ENCODE measurements at regions not wholly inside any gene's neighbourhood (a gene's known extent, or its start where the extent isn't known, plus 50 kb on each side); places are given as distances from the start of the nearest gene placed in this dataset.

DNA sequence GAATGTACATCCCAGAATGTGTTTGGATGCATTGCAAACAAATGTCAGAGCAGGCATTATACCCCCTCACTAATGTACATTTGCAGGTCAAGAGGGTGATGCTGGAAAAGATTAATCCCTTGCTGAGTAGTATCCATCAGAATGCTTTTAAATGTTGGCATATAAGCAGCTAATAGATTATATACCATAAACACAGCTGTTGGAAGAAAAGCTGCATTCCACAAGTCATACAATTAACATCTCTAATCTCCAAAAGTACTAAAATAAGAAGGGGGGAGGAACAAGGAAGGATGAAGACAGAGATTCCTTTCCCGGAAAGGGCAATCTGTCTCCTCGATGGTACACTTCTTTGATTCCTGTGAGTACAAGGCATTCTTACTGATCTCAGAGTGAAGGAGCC, 445.7 kb upstream of the CDIN1 start:
- H3K36me3 ChIP-seq (ENCODE audit: insufficient read depth, low read length), result no peaks in the 10 kb centered on the region
- H3K4me2 ChIP-seq (ENCODE audit: low read length), result no peak overlapping the region
- H3K9ac ChIP-seq (ENCODE audit: low read length), result no peak overlapping the region
- no peaks in the 10 kb centered on the region for H3K9me3 ChIP-seq (ENCODE audit: low read length)
- no peaks in the 10 kb centered on the region for H4K20me1 ChIP-seq (ENCODE audit: insufficient read depth)
- H3K79me2 ChIP-seq (replicated peaks; ENCODE audit: insufficient read depth, low read length), result no peaks in the 10 kb centered on the region
- H3K9me2 ChIP-seq (ENCODE audit: insufficient read depth, low read length), result no peaks in the 10 kb centered on the region
- TF ChIP-seq EP300 (conservative IDR thresholded peaks at IDR 0.05; ENCODE audit: poor library complexity, severe bottlenecking) (no peak), MXI1 (conservative IDR thresholded peaks at IDR 0.05; ENCODE audit: poor library complexity, severe bottlenecking) (no peak), POLR2AphosphoS5 (IDR thresholded peaks at IDR 0.05) (no peak), RAD21 (conservative IDR thresholded peaks at IDR 0.05) (no peak), TAF1 (IDR thresholded peaks at IDR 0.05; ENCODE audit: low read depth) (no peak), SMC3 (conservative IDR thresholded peaks at IDR 0.05; ENCODE audit: poor library complexity) (no peak), EZH2 (IDR thresholded peaks at IDR 0.05; ENCODE audit: borderline replicate concordance, insufficient read depth, low read length, poor library complexity, severe bottlenecking) (no peak)
- TF ChIP-seq, protein P1, sequence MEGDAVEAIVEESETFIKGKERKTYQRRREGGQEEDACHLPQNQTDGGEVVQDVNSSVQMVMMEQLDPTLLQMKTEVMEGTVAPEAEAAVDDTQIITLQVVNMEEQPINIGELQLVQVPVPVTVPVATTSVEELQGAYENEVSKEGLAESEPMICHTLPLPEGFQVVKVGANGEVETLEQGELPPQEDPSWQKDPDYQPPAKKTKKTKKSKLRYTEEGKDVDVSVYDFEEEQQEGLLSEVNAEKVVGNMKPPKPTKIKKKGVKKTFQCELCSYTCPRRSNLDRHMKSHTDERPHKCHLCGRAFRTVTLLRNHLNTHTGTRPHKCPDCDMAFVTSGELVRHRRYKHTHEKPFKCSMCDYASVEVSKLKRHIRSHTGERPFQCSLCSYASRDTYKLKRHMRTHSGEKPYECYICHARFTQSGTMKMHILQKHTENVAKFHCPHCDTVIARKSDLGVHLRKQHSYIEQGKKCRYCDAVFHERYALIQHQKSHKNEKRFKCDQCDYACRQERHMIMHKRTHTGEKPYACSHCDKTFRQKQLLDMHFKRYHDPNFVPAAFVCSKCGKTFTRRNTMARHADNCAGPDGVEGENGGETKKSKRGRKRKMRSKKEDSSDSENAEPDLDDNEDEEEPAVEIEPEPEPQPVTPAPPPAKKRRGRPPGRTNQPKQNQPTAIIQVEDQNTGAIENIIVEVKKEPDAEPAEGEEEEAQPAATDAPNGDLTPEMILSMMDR (IDR thresholded peaks at IDR 0.05; ENCODE audit: poor library complexity, severe bottlenecking), result no peak
- TF ChIP-seq, protein P2, sequence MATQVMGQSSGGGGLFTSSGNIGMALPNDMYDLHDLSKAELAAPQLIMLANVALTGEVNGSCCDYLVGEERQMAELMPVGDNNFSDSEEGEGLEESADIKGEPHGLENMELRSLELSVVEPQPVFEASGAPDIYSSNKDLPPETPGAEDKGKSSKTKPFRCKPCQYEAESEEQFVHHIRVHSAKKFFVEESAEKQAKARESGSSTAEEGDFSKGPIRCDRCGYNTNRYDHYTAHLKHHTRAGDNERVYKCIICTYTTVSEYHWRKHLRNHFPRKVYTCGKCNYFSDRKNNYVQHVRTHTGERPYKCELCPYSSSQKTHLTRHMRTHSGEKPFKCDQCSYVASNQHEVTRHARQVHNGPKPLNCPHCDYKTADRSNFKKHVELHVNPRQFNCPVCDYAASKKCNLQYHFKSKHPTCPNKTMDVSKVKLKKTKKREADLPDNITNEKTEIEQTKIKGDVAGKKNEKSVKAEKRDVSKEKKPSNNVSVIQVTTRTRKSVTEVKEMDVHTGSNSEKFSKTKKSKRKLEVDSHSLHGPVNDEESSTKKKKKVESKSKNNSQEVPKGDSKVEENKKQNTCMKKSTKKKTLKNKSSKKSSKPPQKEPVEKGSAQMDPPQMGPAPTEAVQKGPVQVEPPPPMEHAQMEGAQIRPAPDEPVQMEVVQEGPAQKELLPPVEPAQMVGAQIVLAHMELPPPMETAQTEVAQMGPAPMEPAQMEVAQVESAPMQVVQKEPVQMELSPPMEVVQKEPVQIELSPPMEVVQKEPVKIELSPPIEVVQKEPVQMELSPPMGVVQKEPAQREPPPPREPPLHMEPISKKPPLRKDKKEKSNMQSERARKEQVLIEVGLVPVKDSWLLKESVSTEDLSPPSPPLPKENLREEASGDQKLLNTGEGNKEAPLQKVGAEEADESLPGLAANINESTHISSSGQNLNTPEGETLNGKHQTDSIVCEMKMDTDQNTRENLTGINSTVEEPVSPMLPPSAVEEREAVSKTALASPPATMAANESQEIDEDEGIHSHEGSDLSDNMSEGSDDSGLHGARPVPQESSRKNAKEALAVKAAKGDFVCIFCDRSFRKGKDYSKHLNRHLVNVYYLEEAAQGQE (IDR thresholded peaks at IDR 0.05; ENCODE audit: borderline replicate concordance), result no peak
- no peaks in the 10 kb centered on the region for H3K27me3 ChIP-seq (ENCODE audit: insufficient read depth, low read depth, low read length)
- no peak overlapping the region for H3K27ac ChIP-seq (ENCODE audit: low read length)
- H2AFZ ChIP-seq (ENCODE audit: low read depth, low read length), result no peak overlapping the region
- H3F3A ChIP-seq (ENCODE audit: insufficient read depth, low read length, poor library complexity, severe bottlenecking), result no peaks in the 10 kb centered on the region
- H3K4me3 ChIP-seq (ENCODE audit: low read length), result no peak overlapping the region

DNA sequence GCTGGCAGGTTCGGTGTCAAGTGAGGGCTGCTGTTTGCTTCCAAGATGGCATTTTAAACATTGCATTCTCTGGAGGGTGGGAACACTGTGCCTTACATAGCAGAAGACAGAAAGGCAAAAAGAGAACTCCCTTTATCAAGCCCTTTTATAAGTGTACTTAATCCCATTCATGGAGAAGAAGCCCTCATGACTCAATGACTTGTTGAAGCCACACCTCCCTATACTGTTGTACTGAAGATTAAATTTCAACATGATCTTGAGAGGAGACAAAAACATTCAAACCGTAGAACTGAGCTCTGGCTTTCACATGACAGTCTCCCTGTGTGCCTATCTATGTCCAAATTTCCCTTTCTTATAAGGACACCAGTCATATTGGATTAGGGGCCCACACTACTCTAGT, 443.4 kb upstream of the CDIN1 start:
- no peak overlapping the region for H3K9ac ChIP-seq (ENCODE audit: low read length)
- no peaks in the 10 kb centered on the region for H4K20me1 ChIP-seq (ENCODE audit: insufficient read depth)
- no peaks in the 10 kb centered on the region for H3K9me2 ChIP-seq (ENCODE audit: insufficient read depth, low read length)
- H3K27ac ChIP-seq (ENCODE audit: low read length), result no peak overlapping the region
- H3K36me3 ChIP-seq (ENCODE audit: insufficient read depth, low read length), result no peaks in the 10 kb centered on the region
- no peak overlapping the region for H2AFZ ChIP-seq (ENCODE audit: low read depth, low read length)
- no peak for TF ChIP-seq MXI1 (conservative IDR thresholded peaks at IDR 0.05; ENCODE audit: poor library complexity, severe bottlenecking)
- TF ChIP-seq RAD21 (conservative IDR thresholded peaks at IDR 0.05), result no peak
- no peak for TF ChIP-seq EZH2 (IDR thresholded peaks at IDR 0.05; ENCODE audit: borderline replicate concordance, insufficient read depth, low read length, poor library complexity, severe bottlenecking)
- no peak for TF ChIP-seq TAF1 (IDR thresholded peaks at IDR 0.05; ENCODE audit: low read depth)
- TF ChIP-seq SMC3 (conservative IDR thresholded peaks at IDR 0.05; ENCODE audit: poor library complexity), result no peak
- TF ChIP-seq, protein P2 (IDR thresholded peaks at IDR 0.05; ENCODE audit: borderline replicate concordance), result no peak
- TF ChIP-seq POLR2AphosphoS5 (IDR thresholded peaks at IDR 0.05), result no peak
- TF ChIP-seq, protein P1 (IDR thresholded peaks at IDR 0.05; ENCODE audit: poor library complexity, severe bottlenecking), result no peak
- no peaks in the 10 kb centered on the region for H3F3A ChIP-seq (ENCODE audit: insufficient read depth, low read length, poor library complexity, severe bottlenecking)
- no peaks in the 10 kb centered on the region for H3K27me3 ChIP-seq (ENCODE audit: insufficient read depth, low read depth, low read length)
- no peak overlapping the region for H3K4me3 ChIP-seq (ENCODE audit: low read length)
- no peaks in the 10 kb centered on the region for H3K9me3 ChIP-seq (ENCODE audit: low read length)
- H3K79me2 ChIP-seq (replicated peaks; ENCODE audit: insufficient read depth, low read length), result no peaks in the 10 kb centered on the region
- H3K4me2 ChIP-seq (ENCODE audit: low read length), result no peak overlapping the region

All from neural cell (in vitro differentiated cells).